ENCODE measurements at regions not wholly inside any gene's neighbourhood (a gene's known extent, or its start where the extent isn't known, plus 50 kb on each side); places are given as distances from the start of the nearest gene placed in this dataset.
A peak's percentile ranks its signal among the peaks of the same experiment; 100 is the strongest.

GRCh38 chr20:50277460-50278376 lies 87.1 kb downstream of the CEBPB start:
- peak overlapping the region; percentile 73 for H3K9ac ChIP-seq (ENCODE audit: low read length)
- no peak overlapping the region for H3K4me3 ChIP-seq (ENCODE audit: low read length)
- no peaks in the 10 kb centered on the region for H3K9me3 ChIP-seq (ENCODE audit: control insufficient read depth, low read length)
- H3K4me1 ChIP-seq (ENCODE audit: control insufficient read depth, insufficient read depth, low read length), result peaks cover 30% of the 10 kb centered on the region
- H3K27me3 ChIP-seq (replicated peaks; ENCODE audit: control insufficient read depth, insufficient read depth, low read length), result no peaks in the 10 kb centered on the region
- no peaks in the 10 kb centered on the region for H3K36me3 ChIP-seq (ENCODE audit: control insufficient read depth, insufficient read depth, low read length, severe bottlenecking)
- no peak for DNase-seq (ENCODE audit: low read depth)

GRCh38 chr20:50278377-50278683 lies 87.7 kb downstream of the CEBPB start:
- Histone ChIP-seq H3K4me1 (ENCODE audit: control insufficient read depth, insufficient read depth, low read length) (peaks cover 32% of the 10 kb centered on the region), H3K36me3 (ENCODE audit: control insufficient read depth, insufficient read depth, low read length, severe bottlenecking) (no peaks in the 10 kb centered on the region), H3K4me3 (ENCODE audit: low read length) (peak overlapping the region; percentile 1), H3K9ac (ENCODE audit: low read length) (peak overlapping the region; percentile 73), H3K27me3 (replicated peaks; ENCODE audit: control insufficient read depth, insufficient read depth, low read length) (no peaks in the 10 kb centered on the region), H3K9me3 (ENCODE audit: control insufficient read depth, low read length) (no peaks in the 10 kb centered on the region)
- no peak for DNase-seq (ENCODE audit: low read depth)

DNA sequence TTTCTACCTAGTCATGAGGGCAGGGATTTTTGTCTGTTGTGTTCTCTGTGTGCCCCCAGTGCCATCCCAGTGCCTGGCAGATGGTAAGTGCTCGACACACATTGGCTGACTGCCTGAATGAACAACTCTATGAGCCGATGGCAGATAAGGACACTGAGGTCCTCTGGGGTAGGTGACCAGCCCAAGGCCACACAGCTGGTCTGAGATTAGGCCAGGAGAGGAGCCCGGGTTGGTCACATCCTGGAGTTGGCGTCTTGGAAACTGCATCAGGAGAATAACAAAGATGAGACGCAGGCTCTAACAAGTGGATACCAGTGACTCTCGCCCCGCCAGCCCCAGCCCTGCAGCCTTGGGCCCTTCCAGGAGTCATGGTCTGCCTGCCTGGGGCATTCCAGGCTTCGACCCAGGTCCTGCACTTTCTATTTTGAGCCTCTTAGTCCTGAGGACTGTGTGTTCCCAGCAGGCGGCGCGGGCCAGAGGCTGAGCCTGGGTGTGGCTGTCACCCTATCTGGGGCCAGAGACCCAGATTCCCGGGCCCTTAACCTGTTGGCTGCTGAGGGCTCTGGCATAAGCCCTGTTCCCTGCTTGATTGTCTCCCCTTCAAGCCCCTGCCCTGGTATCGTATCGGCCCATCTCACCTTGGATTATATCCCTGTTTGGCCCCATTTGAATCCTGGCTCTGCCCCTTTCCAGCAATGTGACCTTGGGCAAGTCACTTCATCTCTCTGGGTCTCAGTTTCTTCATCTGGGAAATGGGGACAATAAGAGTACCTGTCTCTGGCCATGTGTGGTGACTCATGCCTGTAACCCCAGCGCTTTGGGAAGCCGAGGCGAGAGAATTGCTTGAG lies 88.3 kb downstream of the CEBPB start:
- no peaks in the 10 kb centered on the region for H3K9me3 ChIP-seq (ENCODE audit: control insufficient read depth, low read length)
- H3K4me3 ChIP-seq (ENCODE audit: low read length), result peak overlapping the region; percentile 1
- H3K9ac ChIP-seq (ENCODE audit: low read length), result peak overlapping the region; percentile 73
- H3K27me3 ChIP-seq (replicated peaks; ENCODE audit: control insufficient read depth, insufficient read depth, low read length), result no peaks in the 10 kb centered on the region
- H3K36me3 ChIP-seq (ENCODE audit: control insufficient read depth, insufficient read depth, low read length, severe bottlenecking), result no peaks in the 10 kb centered on the region
- DNase-seq (ENCODE audit: low read depth), result no peak
- H3K4me1 ChIP-seq (ENCODE audit: control insufficient read depth, insufficient read depth, low read length), result peaks cover 38% of the 10 kb centered on the region

- H3K36me3 ChIP-seq (ENCODE audit: control insufficient read depth, insufficient read depth, low read length, severe bottlenecking), result no peaks in the 10 kb centered on the region
- no peaks in the 10 kb centered on the region for H3K9me3 ChIP-seq (ENCODE audit: control insufficient read depth, low read length)
- peaks cover 51% of the 10 kb centered on the region for H3K4me1 ChIP-seq (ENCODE audit: control insufficient read depth, insufficient read depth, low read length)
- H3K4me3 ChIP-seq (ENCODE audit: low read length), result no peak overlapping the region
- no peaks in the 10 kb centered on the region for H3K27me3 ChIP-seq (replicated peaks; ENCODE audit: control insufficient read depth, insufficient read depth, low read length)
- DNase-seq (ENCODE audit: low read depth), result no peak
- H3K9ac ChIP-seq (ENCODE audit: low read length), result peak overlapping the region; percentile 71
These were observed 89.6 kb downstream of the CEBPB start for GRCh38 chr20:50279988-50280850.

- no peak for DNase-seq (ENCODE audit: low read depth)
- H3K4me1 ChIP-seq (ENCODE audit: control insufficient read depth, insufficient read depth, low read length), result peaks cover 59% of the 10 kb centered on the region
- H3K27me3 ChIP-seq (replicated peaks; ENCODE audit: control insufficient read depth, insufficient read depth, low read length), result no peaks in the 10 kb centered on the region
- H3K36me3 ChIP-seq (ENCODE audit: control insufficient read depth, insufficient read depth, low read length, severe bottlenecking), result no peaks in the 10 kb centered on the region
- no peak overlapping the region for H3K9ac ChIP-seq (ENCODE audit: low read length)
- H3K4me3 ChIP-seq (ENCODE audit: low read length), result no peak overlapping the region
- H3K9me3 ChIP-seq (ENCODE audit: control insufficient read depth, low read length), result no peaks in the 10 kb centered on the region
These were observed 90.4 kb downstream of the CEBPB start for GRCh38 chr20:50280851-50281655.

DNA sequence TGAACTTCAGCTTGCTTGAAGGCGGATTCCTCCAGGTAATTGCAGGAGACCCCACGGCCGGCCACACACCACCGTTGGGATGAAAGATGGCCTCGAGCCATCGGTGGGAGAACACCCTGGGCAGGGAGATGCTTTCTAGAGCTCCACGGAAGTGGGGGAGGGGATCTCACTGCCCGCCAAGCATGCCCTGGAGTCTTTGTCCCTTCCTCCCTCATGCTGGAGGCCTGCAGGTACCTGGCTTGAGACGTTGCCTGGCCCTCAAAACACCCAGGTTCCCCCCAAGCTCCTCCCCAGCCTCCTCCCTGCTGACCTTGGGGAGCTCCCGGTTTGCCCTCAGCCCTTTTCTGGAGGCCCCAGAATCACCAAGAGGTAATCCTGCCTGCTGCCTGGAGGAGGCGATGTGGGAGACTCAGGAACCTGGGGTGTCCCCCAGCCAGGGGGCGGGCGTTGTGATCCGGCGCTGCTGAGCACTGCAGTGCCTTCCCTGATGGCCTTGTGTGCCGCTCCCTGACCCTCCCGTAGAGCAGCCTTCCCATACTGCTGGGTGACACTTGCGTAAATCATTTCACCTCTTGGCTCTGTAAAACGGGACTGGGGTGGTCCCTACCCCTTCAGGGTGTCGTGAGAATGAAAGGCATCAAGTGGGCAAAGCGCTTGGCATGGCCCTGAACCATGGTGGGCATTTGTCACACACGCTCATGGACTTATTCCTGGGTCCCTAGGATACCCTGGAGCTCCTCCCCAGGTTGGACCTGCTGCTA lies 91.4 kb downstream of the CEBPB start:
- H3K4me3 ChIP-seq (ENCODE audit: low read length), result no peak overlapping the region
- H3K4me1 ChIP-seq (ENCODE audit: control insufficient read depth, insufficient read depth, low read length), result peaks cover 66% of the 10 kb centered on the region
- H3K36me3 ChIP-seq (ENCODE audit: control insufficient read depth, insufficient read depth, low read length, severe bottlenecking), result no peaks in the 10 kb centered on the region
- H3K9me3 ChIP-seq (ENCODE audit: control insufficient read depth, low read length), result no peaks in the 10 kb centered on the region
- no peak for DNase-seq (ENCODE audit: low read depth)
- no peaks in the 10 kb centered on the region for H3K27me3 ChIP-seq (replicated peaks; ENCODE audit: control insufficient read depth, insufficient read depth, low read length)
- H3K9ac ChIP-seq (ENCODE audit: low read length), result no peak overlapping the region

DNA sequence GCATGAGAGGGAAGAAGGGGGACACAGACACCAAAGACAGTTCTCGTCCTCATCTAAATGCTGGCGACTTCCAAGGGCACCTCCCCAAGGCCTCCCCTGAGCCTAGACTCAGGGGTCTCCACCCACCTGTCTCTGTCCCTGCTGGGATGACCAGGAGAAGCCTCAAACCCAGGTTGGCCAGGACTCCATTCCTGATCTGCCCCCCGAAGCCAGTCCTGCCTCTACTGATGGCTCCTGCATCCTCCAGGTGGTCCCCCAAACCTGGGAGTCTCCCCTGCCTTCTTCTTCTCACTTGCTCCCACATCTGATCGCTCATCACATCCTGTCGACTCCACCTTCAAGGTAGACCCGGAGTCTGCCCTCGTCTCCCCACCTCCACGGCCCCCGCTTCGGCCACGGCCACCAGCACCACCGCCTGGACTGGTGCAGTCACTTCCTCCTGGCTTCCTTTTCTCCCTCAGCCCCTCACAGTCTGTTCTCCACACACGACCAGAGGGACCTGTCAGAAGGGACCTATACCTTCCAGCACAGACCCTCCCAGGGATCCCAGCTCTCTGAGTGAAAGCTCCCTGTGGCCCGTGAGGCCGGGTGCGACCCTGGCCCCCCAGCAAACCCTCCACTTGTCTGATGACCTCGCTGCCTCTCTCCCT lies 92.1 kb downstream of the CEBPB start:
- H3K36me3 ChIP-seq (ENCODE audit: control insufficient read depth, insufficient read depth, low read length, severe bottlenecking), result no peaks in the 10 kb centered on the region
- peak overlapping the region; percentile 98 for H3K9ac ChIP-seq (ENCODE audit: low read length)
- H3K4me1 ChIP-seq (ENCODE audit: control insufficient read depth, insufficient read depth, low read length), result peaks cover 65% of the 10 kb centered on the region
- H3K9me3 ChIP-seq (ENCODE audit: control insufficient read depth, low read length), result no peaks in the 10 kb centered on the region
- no peak for DNase-seq (ENCODE audit: low read depth)
- no peak overlapping the region for H3K4me3 ChIP-seq (ENCODE audit: low read length)
- no peaks in the 10 kb centered on the region for H3K27me3 ChIP-seq (replicated peaks; ENCODE audit: control insufficient read depth, insufficient read depth, low read length)

DNA sequence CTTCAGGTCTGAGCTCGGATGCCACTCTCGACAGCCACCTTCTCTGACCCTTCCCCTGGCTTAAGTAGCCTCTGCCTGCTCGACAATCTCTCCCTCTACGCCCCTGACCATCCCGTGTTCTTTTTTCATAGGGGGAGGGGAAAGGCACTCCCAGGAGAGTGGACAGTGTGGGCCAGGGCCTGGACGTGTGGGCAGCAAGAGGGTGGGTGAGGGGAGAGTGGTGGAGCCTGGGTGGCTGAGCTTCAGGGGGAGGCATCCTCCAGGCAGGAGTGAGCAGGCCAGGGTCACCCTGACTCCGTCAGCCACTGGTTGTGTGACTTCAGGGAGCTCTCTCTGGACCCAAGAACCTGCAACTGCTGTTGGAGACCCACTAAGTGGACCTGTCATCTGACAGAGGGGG lies 92.7 kb downstream of the CEBPB start:
- Histone ChIP-seq H3K27me3 (replicated peaks; ENCODE audit: control insufficient read depth, insufficient read depth, low read length) (no peaks in the 10 kb centered on the region), H3K4me1 (ENCODE audit: control insufficient read depth, insufficient read depth, low read length) (peaks cover 65% of the 10 kb centered on the region), H3K36me3 (ENCODE audit: control insufficient read depth, insufficient read depth, low read length, severe bottlenecking) (no peaks in the 10 kb centered on the region), H3K4me3 (ENCODE audit: low read length) (no peak overlapping the region), H3K9me3 (ENCODE audit: control insufficient read depth, low read length) (no peaks in the 10 kb centered on the region), H3K9ac (ENCODE audit: low read length) (peak overlapping the region; percentile 98)
- DNase-seq (ENCODE audit: low read depth), result no peak

- Histone ChIP-seq H3K9me3 (ENCODE audit: control insufficient read depth, low read length) (no peaks in the 10 kb centered on the region), H3K9ac (ENCODE audit: low read length) (peak overlapping the region; percentile 98), H3K4me3 (ENCODE audit: low read length) (no peak overlapping the region), H3K4me1 (ENCODE audit: control insufficient read depth, insufficient read depth, low read length) (peaks cover 61% of the 10 kb centered on the region), H3K36me3 (ENCODE audit: control insufficient read depth, insufficient read depth, low read length, severe bottlenecking) (no peaks in the 10 kb centered on the region), H3K27me3 (replicated peaks; ENCODE audit: control insufficient read depth, insufficient read depth, low read length) (no peaks in the 10 kb centered on the region)
- DNase-seq (ENCODE audit: low read depth), result no peak
These were observed 93.5 kb downstream of the CEBPB start for GRCh38 chr20:50283922-50284810.

Data from adipocyte (in vitro differentiated cells).